Epithelial cell of prostate (primary cell): ENCODE measurements at regions not wholly inside any gene's neighbourhood (a gene's known extent, or its start where the extent isn't known, plus 50 kb on each side); places are given as distances from the start of the nearest gene placed in this dataset.
"Not testable (repeated sequence)": the region's sequence is repeated elsewhere in the genome, so short reads cannot be mapped to it uniquely, and the experiment has no call there.

Experiments
- DNase-seq: peaks from one replicate; pipeline ENCODE4 v3.0.0-alpha.2; 2011; ENCODE audit warnings: low read depth, low spot score
- H3K27ac ChIP-seq: fragments of 450-650 bp; 2 replicates; pipeline ENCODE4 v1.5.1; 2017; ENCODE audit warnings: mild to moderate bottlenecking

- DNase-seq, result no peak
- no peak overlapping the region for H3K27ac ChIP-seq
Measured at GRCh38 chr16:87033021-87033471, 284.1 kb downstream of the C16orf95 start.

- no peak for DNase-seq
Measured at GRCh38 chr16:87033541-87034300, 283.5 kb downstream of the C16orf95 start.

GRCh38 chr16:87034317-87034716 is 282.9 kb downstream of the C16orf95 start:
- no peak overlapping the region for H3K27ac ChIP-seq
- DNase-seq, result no peak

More at GRCh38 chr16:87033541-87034300, 283.5 kb downstream of the C16orf95 start:
- H3K27ac ChIP-seq, result no peak overlapping the region

- H3K27ac ChIP-seq, result no peak overlapping the region
Measured at GRCh38 chr16:87035053-87035452, 282.1 kb downstream of the C16orf95 start.

GRCh38 chr16:87037012-87037411 is 280.2 kb downstream of the C16orf95 start:
- H3K27ac ChIP-seq, result no peak overlapping the region
- no peak for DNase-seq

More at GRCh38 chr16:87035053-87035452, 282.1 kb downstream of the C16orf95 start:
- DNase-seq, result no peak

GRCh38 chr16:87038528-87038927 is 278.7 kb downstream of the C16orf95 start:
- not testable (repeated sequence) for DNase-seq, H3K27ac ChIP-seq

- no peak for DNase-seq
- no peak overlapping the region for H3K27ac ChIP-seq
Measured at GRCh38 chr16:87040169-87041117, 276.7 kb downstream of the C16orf95 start.

- no peak for DNase-seq
Measured at GRCh38 chr16:87041286-87041685, 275.9 kb downstream of the C16orf95 start.

GRCh38 chr16:87042551-87043230 is 274.5 kb downstream of the C16orf95 start:
- H3K27ac ChIP-seq, result no peak overlapping the region
- DNase-seq, result no peak

More at GRCh38 chr16:87041286-87041685, 275.9 kb downstream of the C16orf95 start:
- H3K27ac ChIP-seq, result no peak overlapping the region

- H3K27ac ChIP-seq, result no peak overlapping the region
- no peak for DNase-seq
Measured at GRCh38 chr16:87043231-87044031, 273.8 kb downstream of the C16orf95 start.

GRCh38 chr16:87044032-87044382 is 273.2 kb downstream of the C16orf95 start:
- DNase-seq, result no peak
- H3K27ac ChIP-seq, result no peak overlapping the region

GRCh38 chr16:87044829-87045228 is 272.4 kb downstream of the C16orf95 start:
- DNase-seq, result no peak
- H3K27ac ChIP-seq, result no peak overlapping the region

- no peak for DNase-seq
- H3K27ac ChIP-seq, result no peak overlapping the region
Measured at GRCh38 chr16:87045466-87046216, 271.6 kb downstream of the C16orf95 start.

- no peak overlapping the region for H3K27ac ChIP-seq
- no peak for DNase-seq
Measured at GRCh38 chr16:87046235-87046634, 271.0 kb downstream of the C16orf95 start.

GRCh38 chr16:87047221-87048037 is 269.8 kb downstream of the C16orf95 start:
- H3K27ac ChIP-seq, result no peak overlapping the region
- no peak for DNase-seq

GRCh38 chr16:87048038-87048729 is 269.0 kb downstream of the C16orf95 start:
- DNase-seq, result no peak
- H3K27ac ChIP-seq, result no peak overlapping the region

- DNase-seq, result no peak
- no peak overlapping the region for H3K27ac ChIP-seq
Measured at GRCh38 chr16:87048730-87049115, 268.5 kb downstream of the C16orf95 start.

GRCh38 chr16:87049216-87049615 is 268.0 kb downstream of the C16orf95 start:
- not testable (repeated sequence) for DNase-seq, H3K27ac ChIP-seq
